ENCODE measurements at regions not wholly inside any gene's neighbourhood (a gene's known extent, or its start where the extent isn't known, plus 50 kb on each side); places are given as distances from the start of the nearest gene placed in this dataset.
"Not testable (repeated sequence)": the region's sequence is repeated elsewhere in the genome, so short reads cannot be mapped to it uniquely, and the experiment has no call there.

- not testable (repeated sequence) for H3K4me3 ChIP-seq, H3K27ac ChIP-seq
These were observed 68.1 kb downstream of the GOLGA6L6 start for GRCh38 chr15:20473465-20473864.

GRCh38 chr15:20472983-20473382 is 68.6 kb downstream of the GOLGA6L6 start:
- H3K4me3 ChIP-seq, H3K27ac ChIP-seq: not testable (repeated sequence)

DNA sequence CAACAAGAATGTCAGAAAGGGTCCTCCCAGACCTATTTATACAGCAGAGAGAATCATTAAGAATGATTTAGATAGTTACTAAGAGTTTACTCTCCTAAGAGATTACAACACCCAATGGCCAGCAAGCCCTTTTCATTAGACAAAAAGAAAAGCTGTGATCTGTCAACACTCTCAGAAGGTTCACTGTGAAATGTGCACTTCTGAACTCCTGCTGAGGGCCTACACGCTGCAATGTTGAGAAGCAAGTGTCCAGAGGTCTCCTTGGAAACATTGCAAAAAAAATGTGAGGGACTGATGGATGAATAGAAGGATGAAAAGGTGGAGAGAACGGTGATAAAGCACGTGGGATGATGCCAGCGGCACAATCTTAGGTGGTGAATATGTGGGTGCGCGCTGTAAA is 70.8 kb downstream of the GOLGA6L6 start:
- not testable (repeated sequence) for H3K4me3 ChIP-seq, H3K27ac ChIP-seq

- not testable (repeated sequence) for H3K4me3 ChIP-seq, H3K27ac ChIP-seq
These were observed 100.5 kb downstream of the GOLGA6L6 start for GRCh38 chr15:20441138-20441537.

GRCh38 chr15:20440390-20440789 is 101.2 kb downstream of the GOLGA6L6 start:
- H3K4me3 ChIP-seq, H3K27ac ChIP-seq: not testable (repeated sequence)

DNA sequence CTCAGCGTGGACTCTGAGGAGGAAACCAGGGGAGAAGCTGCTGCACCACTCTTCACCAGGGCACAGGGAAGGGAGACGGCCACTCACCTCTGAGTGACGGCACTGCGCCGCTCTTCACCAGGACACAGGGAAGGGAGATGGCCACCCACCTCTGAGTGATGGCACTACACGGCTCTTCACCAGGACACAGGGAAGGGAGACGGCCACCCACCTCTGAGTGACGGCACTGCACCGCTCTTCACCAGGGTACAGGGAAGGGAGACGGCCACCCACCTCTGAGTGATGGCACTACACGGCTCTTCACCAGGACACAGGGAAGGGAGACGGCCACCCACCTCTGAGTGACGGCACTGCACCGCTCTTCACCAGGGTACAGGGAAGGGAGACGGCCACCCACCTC is 102.5 kb downstream of the GOLGA6L6 start:
- not testable (repeated sequence) for H3K27ac ChIP-seq, H3K4me3 ChIP-seq

DNA sequence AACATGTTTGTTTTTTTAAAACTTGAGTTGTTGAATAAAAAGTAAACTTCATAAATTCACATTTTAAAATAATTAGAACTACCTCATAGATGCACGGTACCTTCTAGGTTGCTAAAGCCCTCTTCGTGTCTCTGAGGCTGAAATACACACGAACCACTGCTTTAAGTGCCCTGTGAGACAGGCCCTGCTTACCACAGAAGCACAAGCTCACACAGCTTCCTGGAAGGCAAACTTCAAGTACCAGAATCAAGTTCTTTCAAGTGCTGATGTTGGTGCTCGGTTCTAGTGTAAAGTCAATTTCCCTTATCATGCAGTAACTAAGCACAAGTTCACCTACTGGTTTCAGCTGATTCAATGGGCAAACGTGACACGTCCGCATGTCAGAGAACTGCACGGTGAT is 103.3 kb downstream of the GOLGA6L6 start:
- H3K27ac ChIP-seq, H3K4me3 ChIP-seq: not testable (repeated sequence)

- H3K27ac ChIP-seq, H3K4me3 ChIP-seq: not testable (repeated sequence)
These were observed 108.1 kb downstream of the GOLGA6L6 start for GRCh38 chr15:20433468-20433867.

DNA sequence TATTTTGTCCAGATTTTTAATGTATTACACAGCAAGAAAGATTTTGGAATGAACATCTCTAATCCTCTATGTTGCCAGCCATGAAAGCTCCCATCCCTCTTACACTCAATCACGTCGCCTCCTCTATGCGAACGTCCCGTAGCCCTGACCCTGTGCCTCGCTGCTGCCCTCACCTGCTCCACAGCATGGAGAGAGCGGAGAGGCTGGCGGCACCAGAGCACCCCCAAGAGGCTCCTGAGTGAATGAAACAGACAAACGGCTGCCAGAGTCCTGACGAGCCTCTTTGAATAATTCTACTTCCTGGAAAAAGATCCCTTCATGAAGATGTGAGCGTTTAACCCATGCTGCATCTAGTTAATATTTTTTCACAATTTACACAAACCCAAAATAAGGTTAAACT is 111.1 kb downstream of the GOLGA6L6 start:
- not testable (repeated sequence) for H3K4me3 ChIP-seq, H3K27ac ChIP-seq

DNA sequence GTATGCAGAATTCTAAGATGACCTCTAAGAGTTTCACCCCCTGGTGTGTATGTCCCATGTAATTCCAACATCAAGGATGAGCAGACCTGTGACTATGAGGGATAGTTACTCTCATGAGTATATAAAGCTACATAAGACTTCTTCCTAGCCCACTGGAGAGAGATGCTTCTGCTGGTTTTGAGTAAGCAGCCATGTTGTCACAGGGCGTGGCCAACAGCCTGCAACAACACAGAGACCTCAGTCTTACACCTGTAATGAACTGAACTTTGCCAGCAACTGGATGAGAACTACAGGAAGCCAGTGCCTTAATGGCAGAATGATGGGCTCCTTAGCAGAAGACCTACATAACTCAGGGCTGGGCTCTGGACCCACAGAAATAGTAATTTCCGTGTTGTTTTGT is 120.9 kb downstream of the GOLGA6L6 start:
- not testable (repeated sequence) for H3K27ac ChIP-seq, H3K4me3 ChIP-seq

DNA sequence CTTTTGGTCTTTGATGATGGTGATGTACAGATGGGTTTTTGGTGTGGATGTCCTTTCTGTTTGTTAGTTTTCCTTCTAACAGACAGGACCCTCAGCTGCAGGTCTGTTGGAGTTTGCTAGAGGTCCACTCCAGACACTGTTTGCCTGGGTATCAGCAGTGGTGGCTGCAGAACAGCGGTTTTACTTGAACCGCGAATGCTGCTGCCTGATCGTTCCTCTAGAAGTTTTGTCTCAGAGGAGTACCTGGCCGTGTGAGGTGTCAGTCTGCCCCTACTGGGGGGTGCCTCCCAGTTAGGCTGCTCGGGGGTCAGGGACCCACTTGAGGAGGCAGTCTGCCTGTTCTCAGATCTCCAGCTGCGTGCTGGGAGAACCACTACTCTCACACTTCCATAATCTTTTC is 125.0 kb downstream of the GOLGA6L6 start:
- H3K4me3 ChIP-seq, H3K27ac ChIP-seq: not testable (repeated sequence)

- H3K27ac ChIP-seq, H3K4me3 ChIP-seq: not testable (repeated sequence)
These were observed 131.9 kb downstream of the GOLGA6L6 start for GRCh38 chr15:20409667-20410198.

DNA sequence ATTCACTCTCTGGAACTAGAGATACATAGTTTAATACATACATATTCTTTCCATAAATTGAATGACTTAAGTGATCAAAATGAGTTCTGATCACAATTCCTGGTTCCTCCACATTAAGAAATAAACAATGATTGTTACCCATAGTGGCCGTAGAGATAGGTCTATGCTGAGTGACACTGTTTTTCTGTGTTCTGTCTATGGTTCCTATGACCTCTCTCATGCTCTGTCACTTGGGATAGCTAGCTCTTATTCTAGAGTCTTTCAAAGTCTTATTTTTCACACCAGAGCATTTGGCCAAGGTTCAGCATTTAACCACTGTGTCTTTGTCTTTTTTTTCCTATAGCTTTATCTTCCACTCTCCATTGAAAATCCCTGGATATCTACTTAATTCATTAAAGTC is 132.4 kb downstream of the GOLGA6L6 start:
- Histone ChIP-seq H3K4me3 (no peak overlapping the region), H3K27ac (no peak overlapping the region)

DNA sequence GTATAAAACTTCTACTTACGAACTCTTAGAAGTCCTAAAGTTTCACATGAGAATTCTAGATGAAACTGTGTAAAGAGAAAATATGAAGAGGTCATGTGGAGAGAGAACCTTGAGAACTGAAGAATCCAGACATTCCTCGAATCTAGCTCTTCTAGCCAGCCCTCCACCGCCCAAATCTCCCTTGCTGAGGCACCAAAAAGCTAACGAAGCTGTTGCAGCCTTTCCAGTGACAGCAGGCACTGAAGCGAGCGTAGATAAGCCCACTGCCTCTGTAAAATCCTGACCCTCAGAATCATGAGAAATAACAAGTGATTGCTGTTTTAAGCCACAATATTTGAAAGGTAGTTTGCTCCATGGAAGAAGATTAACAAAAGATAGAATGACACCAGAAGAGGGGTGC is 134.0 kb downstream of the GOLGA6L6 start:
- Histone ChIP-seq H3K27ac (no peak overlapping the region), H3K4me3 (no peak overlapping the region)

DNA sequence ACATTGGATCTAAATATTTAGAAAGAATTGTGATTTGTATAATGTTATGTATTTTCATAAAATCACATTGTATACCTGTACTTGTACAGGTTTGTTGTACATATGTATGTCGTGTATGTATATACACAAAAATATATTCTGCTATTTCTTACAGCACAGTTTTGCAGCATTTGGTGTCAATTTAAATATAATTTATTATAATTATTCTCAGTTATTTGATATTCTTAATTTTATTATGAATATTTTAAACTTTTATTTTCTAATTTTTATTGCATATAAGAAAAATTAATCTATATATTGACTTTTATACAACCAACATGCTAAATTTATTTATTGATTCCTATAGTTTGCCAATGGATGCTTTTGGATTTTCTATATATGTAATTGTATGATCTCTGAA is 137.0 kb downstream of the GOLGA6L6 start:
- H3K4me3 ChIP-seq, H3K27ac ChIP-seq: not testable (repeated sequence)

DNA sequence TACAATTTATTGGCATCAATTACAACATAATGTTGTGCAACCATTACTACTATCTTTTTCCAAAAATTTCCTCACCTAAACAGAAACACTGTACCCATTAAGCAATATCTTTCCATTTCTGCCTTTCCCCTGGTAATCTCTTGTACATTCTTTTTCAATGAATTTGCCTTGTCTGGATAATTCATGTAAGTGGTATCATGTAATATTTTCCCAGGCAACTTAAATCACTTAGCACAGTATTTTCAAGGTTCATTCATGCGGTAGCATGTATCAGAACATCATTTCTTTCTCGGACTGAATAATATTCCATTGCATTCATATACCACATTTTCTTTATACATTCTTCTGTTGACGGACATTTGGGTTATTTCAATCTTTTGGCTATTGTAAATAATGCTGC is 139.0 kb downstream of the GOLGA6L6 start:
- H3K4me3 ChIP-seq, H3K27ac ChIP-seq: not testable (repeated sequence)

DNA sequence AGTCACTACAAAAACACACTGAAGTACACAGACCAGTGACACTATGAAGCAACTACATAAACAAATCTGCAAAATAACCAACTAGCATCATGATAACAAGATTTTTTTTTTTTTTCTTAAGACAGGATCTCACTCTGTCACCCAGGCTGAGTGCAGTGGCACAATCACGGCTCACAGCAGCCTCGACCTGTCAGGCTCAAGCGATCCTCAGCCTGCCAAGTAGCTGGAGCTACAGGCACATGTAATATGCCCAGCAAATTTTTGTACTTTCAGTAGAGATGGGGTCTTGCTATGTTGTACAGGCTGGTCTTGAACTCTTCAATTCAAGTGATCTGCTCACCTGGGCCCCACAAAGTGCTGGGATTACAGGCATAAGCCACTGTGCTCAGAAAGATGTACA is 140.5 kb downstream of the GOLGA6L6 start:
- H3K27ac ChIP-seq, H3K4me3 ChIP-seq: not testable (repeated sequence)

DNA sequence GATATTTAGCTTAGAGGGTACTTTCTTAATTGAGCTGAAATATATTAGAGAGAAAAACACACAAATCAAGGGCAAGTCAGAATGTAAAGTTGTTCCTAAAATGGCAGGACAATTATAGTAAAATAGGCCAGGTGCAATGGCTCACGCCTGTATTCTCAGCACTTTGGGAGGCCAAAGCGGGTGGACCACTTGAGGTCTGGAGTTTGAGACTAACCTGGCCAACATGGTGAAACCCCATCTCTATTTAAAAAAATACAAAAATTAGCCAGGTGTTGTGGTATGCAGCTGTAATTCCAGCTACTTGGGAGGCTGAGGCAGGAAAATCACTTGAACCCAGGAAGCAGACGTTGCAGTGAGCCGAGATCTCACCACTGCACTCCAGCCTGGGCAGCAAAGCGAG is 142.9 kb downstream of the GOLGA6L6 start:
- not testable (repeated sequence) for H3K4me3 ChIP-seq, H3K27ac ChIP-seq

DNA sequence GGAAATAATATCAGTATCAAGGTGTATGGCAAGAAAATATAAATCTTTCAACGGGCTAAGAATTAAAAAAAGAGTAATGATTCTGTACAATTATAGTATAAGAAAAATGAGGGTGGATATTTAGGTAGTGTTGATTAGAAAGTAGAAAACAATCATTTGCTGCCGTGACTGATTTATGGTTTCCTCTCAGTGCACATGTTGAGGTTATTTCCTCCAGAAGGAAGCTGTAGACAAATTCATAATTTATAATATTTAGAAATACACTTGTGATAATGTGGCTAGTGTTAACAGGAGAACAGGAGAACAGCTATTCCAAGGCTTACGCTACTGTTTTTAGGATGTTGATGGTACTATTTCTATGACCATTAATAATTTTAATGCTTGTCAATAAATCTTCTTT is 153.4 kb downstream of the GOLGA6L6 start:
- not testable (repeated sequence) for H3K27ac ChIP-seq, H3K4me3 ChIP-seq

- Histone ChIP-seq H3K4me3 (no peak overlapping the region), H3K27ac (no peak overlapping the region)
These were observed 155.4 kb downstream of the GOLGA6L6 start for GRCh38 chr15:20386198-20386597.

DNA sequence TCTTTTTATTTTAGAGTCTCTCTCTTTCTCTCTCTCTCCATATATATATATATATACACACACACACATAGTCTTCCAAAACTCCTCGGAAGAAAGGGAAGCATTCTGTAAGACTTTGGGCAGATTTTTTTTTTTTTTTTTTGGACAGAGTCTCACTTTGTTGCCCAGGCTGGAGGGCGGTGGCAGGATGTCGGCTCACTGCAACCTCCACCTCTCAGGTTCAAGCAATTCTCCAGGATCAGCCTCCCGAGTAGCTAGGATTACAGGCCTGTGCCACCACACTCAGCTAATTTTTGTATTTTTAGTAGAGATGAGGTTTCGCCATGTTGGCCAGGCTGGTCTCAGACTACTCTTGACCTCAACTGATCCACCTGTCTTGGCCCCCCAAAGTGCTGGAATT is 161.4 kb downstream of the GOLGA6L6 start:
- not testable (repeated sequence) for H3K27ac ChIP-seq, H3K4me3 ChIP-seq

DNA sequence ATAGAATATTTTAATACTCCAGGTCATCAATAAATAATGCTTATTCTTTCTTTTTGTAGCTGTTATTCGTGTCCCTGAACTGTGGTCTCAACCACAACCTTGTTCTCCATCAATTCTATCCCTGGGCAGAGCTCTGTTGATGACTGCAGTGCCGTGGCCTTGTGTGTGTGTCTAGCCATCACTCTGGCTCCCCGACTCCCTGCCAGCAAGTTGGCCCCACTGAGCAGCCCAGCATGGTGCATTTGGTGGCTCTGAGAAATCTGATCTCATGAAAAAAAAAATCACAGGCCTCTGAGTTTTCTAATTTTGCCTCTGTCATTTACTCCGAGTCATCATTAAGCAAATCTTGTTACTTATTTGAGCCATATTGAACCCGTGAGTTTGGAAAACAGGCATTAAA is 164.7 kb downstream of the GOLGA6L6 start:
- H3K27ac ChIP-seq, result no peak overlapping the region
- no peak overlapping the region for H3K4me3 ChIP-seq

GRCh38 chr15:20372416-20372815 is 169.2 kb downstream of the GOLGA6L6 start:
- not testable (repeated sequence) for H3K4me3 ChIP-seq, H3K27ac ChIP-seq
